ENCODE measurements at regions not wholly inside any gene's neighbourhood (a gene's known extent, or its start where the extent isn't known, plus 50 kb on each side); places are given as distances from the start of the nearest gene placed in this dataset.

DNA sequence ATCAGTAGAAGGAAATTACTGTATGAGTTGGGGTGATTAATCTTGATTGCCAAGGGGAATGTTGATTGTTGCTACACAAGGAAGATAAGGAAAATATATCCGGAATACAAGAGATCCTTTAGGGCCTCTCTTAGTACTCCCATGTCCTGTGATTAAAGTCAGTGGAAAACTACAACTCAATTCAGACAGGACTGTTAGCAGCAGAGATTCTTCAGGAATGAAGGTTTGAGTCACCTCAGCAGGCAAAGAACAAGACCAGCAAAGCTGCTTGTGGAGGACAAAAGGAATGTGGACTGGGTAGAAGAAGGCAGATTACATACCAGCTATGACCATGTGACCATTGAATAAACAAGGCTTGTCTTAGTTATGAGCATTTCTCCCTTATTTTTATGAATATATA lies 478.2 kb downstream of the BUD13 start:
- H3K27ac ChIP-seq (ENCODE audit: low read length), result no peak overlapping the region
- H3K36me3 ChIP-seq (replicated peaks; ENCODE audit: low read depth, low read length), result no peaks in the 10 kb centered on the region
- peaks cover 23% of the 10 kb centered on the region for H3K27me3 ChIP-seq (ENCODE audit: low read depth, low read length)
- H3K4me2 ChIP-seq (ENCODE audit: low read length), result no peak overlapping the region
- no peaks in the 10 kb centered on the region for H4K20me1 ChIP-seq (ENCODE audit: insufficient read depth, low read length)
- no peak overlapping the region for H2AFZ ChIP-seq (ENCODE audit: low read depth, low read length)
- no peaks in the 10 kb centered on the region for H3K4me1 ChIP-seq (ENCODE audit: low read length)
- no peak overlapping the region for H3K9ac ChIP-seq (ENCODE audit: low read length)
- TF ChIP-seq, protein P1, sequence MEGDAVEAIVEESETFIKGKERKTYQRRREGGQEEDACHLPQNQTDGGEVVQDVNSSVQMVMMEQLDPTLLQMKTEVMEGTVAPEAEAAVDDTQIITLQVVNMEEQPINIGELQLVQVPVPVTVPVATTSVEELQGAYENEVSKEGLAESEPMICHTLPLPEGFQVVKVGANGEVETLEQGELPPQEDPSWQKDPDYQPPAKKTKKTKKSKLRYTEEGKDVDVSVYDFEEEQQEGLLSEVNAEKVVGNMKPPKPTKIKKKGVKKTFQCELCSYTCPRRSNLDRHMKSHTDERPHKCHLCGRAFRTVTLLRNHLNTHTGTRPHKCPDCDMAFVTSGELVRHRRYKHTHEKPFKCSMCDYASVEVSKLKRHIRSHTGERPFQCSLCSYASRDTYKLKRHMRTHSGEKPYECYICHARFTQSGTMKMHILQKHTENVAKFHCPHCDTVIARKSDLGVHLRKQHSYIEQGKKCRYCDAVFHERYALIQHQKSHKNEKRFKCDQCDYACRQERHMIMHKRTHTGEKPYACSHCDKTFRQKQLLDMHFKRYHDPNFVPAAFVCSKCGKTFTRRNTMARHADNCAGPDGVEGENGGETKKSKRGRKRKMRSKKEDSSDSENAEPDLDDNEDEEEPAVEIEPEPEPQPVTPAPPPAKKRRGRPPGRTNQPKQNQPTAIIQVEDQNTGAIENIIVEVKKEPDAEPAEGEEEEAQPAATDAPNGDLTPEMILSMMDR (IDR thresholded peaks at IDR 0.05; ENCODE audit: low read depth, low read length), result no peak
- no peak for TF ChIP-seq EZH2phosphoT487 (IDR thresholded peaks at IDR 0.05; ENCODE audit: low read depth)
- H3K79me2 ChIP-seq (ENCODE audit: low read length), result no peaks in the 10 kb centered on the region
- H3K9me3 ChIP-seq (ENCODE audit: insufficient read depth, low read length), result no peaks in the 10 kb centered on the region
- no peak overlapping the region for H3K4me3 ChIP-seq (ENCODE audit: low read length)

DNA sequence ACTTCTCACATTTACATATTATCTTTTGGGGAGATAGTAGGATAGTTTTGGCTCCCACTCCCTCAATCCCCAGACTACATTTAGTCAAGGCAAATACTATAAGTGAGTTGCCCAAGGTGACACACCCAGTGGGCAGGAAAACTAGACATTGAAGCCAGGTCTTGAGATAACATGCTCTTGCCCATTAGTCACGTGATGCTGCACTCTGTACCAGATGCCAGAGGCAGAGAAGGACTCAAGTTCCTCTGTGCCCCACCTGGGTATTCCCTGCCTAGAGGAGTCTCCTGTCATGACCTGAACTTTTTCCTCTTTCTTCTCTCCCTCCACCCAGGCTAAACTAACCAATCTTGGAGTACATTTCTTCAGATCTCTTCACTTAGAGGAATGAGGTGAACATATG lies 484.9 kb downstream of the BUD13 start:
- Histone ChIP-seq H3K9ac (ENCODE audit: low read length) (no peak overlapping the region), H4K20me1 (ENCODE audit: insufficient read depth, low read length) (no peaks in the 10 kb centered on the region), H3K9me3 (ENCODE audit: insufficient read depth, low read length) (no peaks in the 10 kb centered on the region), H3K4me1 (ENCODE audit: low read length) (no peaks in the 10 kb centered on the region), H3K36me3 (replicated peaks; ENCODE audit: low read depth, low read length) (no peaks in the 10 kb centered on the region), H3K4me2 (ENCODE audit: low read length) (no peak overlapping the region), H3K4me3 (ENCODE audit: low read length) (no peak overlapping the region), H3K79me2 (ENCODE audit: low read length) (no peaks in the 10 kb centered on the region), H3K27me3 (ENCODE audit: low read depth, low read length) (peaks cover 29% of the 10 kb centered on the region), H2AFZ (ENCODE audit: low read depth, low read length) (no peak overlapping the region), H3K27ac (ENCODE audit: low read length) (no peak overlapping the region)
- TF ChIP-seq, protein P1 (IDR thresholded peaks at IDR 0.05; ENCODE audit: low read depth, low read length), result no peak
- no peak for TF ChIP-seq EZH2phosphoT487 (IDR thresholded peaks at IDR 0.05; ENCODE audit: low read depth)

- no peaks in the 10 kb centered on the region for H3K36me3 ChIP-seq (replicated peaks; ENCODE audit: low read depth, low read length)
- no peak overlapping the region for H3K4me3 ChIP-seq (ENCODE audit: low read length)
- H4K20me1 ChIP-seq (ENCODE audit: insufficient read depth, low read length), result no peaks in the 10 kb centered on the region
- no peak overlapping the region for H3K9ac ChIP-seq (ENCODE audit: low read length)
- H3K79me2 ChIP-seq (ENCODE audit: low read length), result no peaks in the 10 kb centered on the region
- H3K27me3 ChIP-seq (ENCODE audit: low read depth, low read length), result peaks cover 25% of the 10 kb centered on the region
- no peaks in the 10 kb centered on the region for H3K9me3 ChIP-seq (ENCODE audit: insufficient read depth, low read length)
- no peak overlapping the region for H2AFZ ChIP-seq (ENCODE audit: low read depth, low read length)
- TF ChIP-seq, protein P1 (IDR thresholded peaks at IDR 0.05; ENCODE audit: low read depth, low read length), result no peak
- TF ChIP-seq EZH2phosphoT487 (IDR thresholded peaks at IDR 0.05; ENCODE audit: low read depth), result no peak
- no peak overlapping the region for H3K4me2 ChIP-seq (ENCODE audit: low read length)
- H3K27ac ChIP-seq (ENCODE audit: low read length), result no peak overlapping the region
- no peaks in the 10 kb centered on the region for H3K4me1 ChIP-seq (ENCODE audit: low read length)
Measured at GRCh38 chr11:116285026-116285425, 487.8 kb downstream of the BUD13 start.

- Histone ChIP-seq H3K9me3 (ENCODE audit: insufficient read depth, low read length) (no peaks in the 10 kb centered on the region), H3K9ac (ENCODE audit: low read length) (no peak overlapping the region), H3K36me3 (replicated peaks; ENCODE audit: low read depth, low read length) (no peaks in the 10 kb centered on the region), H3K4me2 (ENCODE audit: low read length) (no peak overlapping the region), H3K27me3 (ENCODE audit: low read depth, low read length) (peaks cover 25% of the 10 kb centered on the region), H3K4me1 (ENCODE audit: low read length) (no peaks in the 10 kb centered on the region), H3K27ac (ENCODE audit: low read length) (no peak overlapping the region), H4K20me1 (ENCODE audit: insufficient read depth, low read length) (no peaks in the 10 kb centered on the region), H3K79me2 (ENCODE audit: low read length) (no peaks in the 10 kb centered on the region), H3K4me3 (ENCODE audit: low read length) (no peak overlapping the region), H2AFZ (ENCODE audit: low read depth, low read length) (no peak overlapping the region)
- TF ChIP-seq, protein P1 (IDR thresholded peaks at IDR 0.05; ENCODE audit: low read depth, low read length), result no peak
- TF ChIP-seq EZH2phosphoT487 (IDR thresholded peaks at IDR 0.05; ENCODE audit: low read depth), result no peak
Measured at GRCh38 chr11:116283300-116283699, 489.5 kb downstream of the BUD13 start.

Data from OCI-LY3 (cell line).